Thoracic aorta (tissue), 2 donors: ENCODE measurements at regions not wholly inside any gene's neighbourhood (a gene's known extent, or its start where the extent isn't known, plus 50 kb on each side); places are given as distances from the start of the nearest gene placed in this dataset.

Experiments used
- ATAC-seq: fragments of 150-250 bp; one replicate; pipeline ENCODE4 v1.8.0; 2017; ENCODE audit warnings: low read depth; ENCODE audit not compliant: insufficient number of reproducible peaks, low FRiP score
- DNase-seq: peaks from one replicate; pipeline ENCODE4 v3.0.0-alpha.2; 2020; ENCODE audit warnings: low spot score
- H3K27ac ChIP-seq, 2 donors: fragments of 200-600 bp; sonication (generic); 1 replicate in 1 of 2; 2 replicates in 1 of 2; pipeline ENCODE4 v1.5.1; 2016; ENCODE audit warnings: mild to moderate bottlenecking in 2 of 2, moderate library complexity in 2 of 2
- H3K27me3 ChIP-seq: fragments of 200-600 bp; sonication (generic); replicated peaks from 2 replicates; pipeline ENCODE4 v1.6.0; 2016; ENCODE audit warnings: mild to moderate bottlenecking; ENCODE audit not compliant: insufficient read depth
- H3K36me3 ChIP-seq: fragments of 200-600 bp; sonication (generic); one replicate; pipeline ENCODE4 v1.5.1; 2016
- H3K4me1 ChIP-seq, 2 donors: fragments of 200-600 bp; sonication (generic); 1 replicate in 1 of 2; 2 replicates in 1 of 2; pipeline versions ENCODE4 v1.5.1 to v1.6.0; 2016; ENCODE audit warnings: low read depth in 2 of 2, mild to moderate bottlenecking in 1 of 2; ENCODE audit not compliant: control insufficient read depth in 1 of 2
- H3K4me3 ChIP-seq: fragments of 200-600 bp; sonication (generic); 2 replicates; pipeline ENCODE4 v1.5.1; 2016; ENCODE audit warnings: mild to moderate bottlenecking
- H3K9me3 ChIP-seq: fragments of 200-600 bp; sonication (generic); 2 replicates; pipeline ENCODE4 v1.5.1; 2016
- CTCF ChIP-seq: fragments of 200-600 bp; sonication (generic); IDR thresholded peaks from one replicate; pipeline ENCODE4 v1.5.1; 2019; ENCODE audit warnings: antibody characterized with exemption

GRCh38 chr6:25062070-25062811, 126.5 kb upstream of the RIPOR2 start:
- Histone ChIP-seq H3K27me3 (no peaks in the 10 kb centered on the region), H3K9me3 (no peaks in the 10 kb centered on the region), H3K36me3 (no peaks in the 10 kb centered on the region), H3K27ac (no peak overlapping the region), H3K4me3 (no peak overlapping the region), H3K4me1 (no peaks in the 10 kb centered on the region)
- no peak for ATAC-seq
- TF ChIP-seq CTCF: no peak
- DNase-seq: no peak

DNA sequence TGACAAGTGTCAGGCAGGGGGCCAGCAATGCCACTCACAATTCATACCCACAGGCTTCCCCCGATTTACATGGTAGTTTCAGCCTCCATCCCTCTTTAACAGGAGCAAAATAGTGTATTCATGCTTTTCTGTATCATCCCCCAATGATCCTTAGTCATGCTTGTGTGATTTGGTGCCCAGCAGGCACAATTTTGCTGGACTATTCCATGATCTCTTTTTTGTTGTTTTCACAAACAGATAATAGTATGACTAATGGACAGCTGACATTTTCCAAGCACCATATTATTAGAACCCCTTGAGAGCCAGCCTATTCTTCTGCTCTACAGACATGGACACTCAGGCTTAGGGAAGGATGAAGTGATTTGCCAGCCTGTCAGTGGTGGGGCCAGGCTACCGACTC, 128.2 kb upstream of the RIPOR2 start:
- no peaks in the 10 kb centered on the region for H3K36me3 ChIP-seq
- H3K27ac ChIP-seq: no peak overlapping the region
- TF ChIP-seq CTCF: no peak
- ATAC-seq (no peak), DNase-seq (no peak)
- H3K9me3 ChIP-seq: no peaks in the 10 kb centered on the region
- H3K4me3 ChIP-seq: no peak overlapping the region
- H3K4me1 ChIP-seq: no peaks in the 10 kb centered on the region
- no peaks in the 10 kb centered on the region for H3K27me3 ChIP-seq

DNA sequence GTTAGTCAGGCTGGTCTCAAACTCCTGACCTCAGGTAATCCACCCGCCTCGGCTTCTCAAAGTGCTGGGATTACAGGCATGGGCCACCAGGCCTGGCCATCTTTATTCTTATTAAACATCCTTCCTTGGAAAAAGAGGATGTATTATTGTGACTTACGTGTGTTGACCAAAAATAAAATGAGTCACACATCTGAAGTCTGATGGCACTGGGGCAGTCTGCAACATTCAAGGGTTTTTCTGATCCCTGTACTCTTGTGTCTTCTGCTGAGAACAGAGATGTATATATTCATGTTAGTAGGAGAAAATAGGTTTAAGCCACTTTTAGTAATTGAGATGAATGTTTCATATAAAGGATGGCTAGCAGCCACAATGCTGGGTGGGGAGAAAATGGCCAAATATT, 129.9 kb upstream of the RIPOR2 start:
- ATAC-seq (no peak), DNase-seq (no peak)
- Histone ChIP-seq H3K4me3 (no peak overlapping the region), H3K4me1 (no peaks in the 10 kb centered on the region), H3K27me3 (no peaks in the 10 kb centered on the region), H3K36me3 (no peaks in the 10 kb centered on the region), H3K9me3 (no peaks in the 10 kb centered on the region), H3K27ac (no peak overlapping the region)
- TF ChIP-seq CTCF: no peak

DNA sequence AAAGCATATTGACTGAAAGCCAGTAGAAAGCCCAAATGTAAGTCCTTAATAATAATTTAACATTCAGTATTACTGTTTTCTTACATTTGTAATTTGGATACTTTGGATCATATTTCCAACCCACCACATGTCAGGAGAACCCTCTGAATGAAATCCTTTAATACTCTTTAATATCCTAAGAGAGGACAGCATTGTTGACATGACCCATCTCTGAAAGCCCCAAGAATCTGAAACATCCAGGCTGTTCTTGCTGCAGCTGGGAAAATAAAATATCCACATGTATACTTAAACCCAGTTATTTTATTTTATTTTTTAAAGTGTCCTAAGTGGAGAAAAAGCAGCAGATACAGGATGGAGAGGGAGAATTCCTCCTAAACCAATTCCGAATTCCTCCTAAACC, 130.8 kb upstream of the RIPOR2 start:
- no peaks in the 10 kb centered on the region for H3K27me3 ChIP-seq
- no peaks in the 10 kb centered on the region for H3K4me1 ChIP-seq
- no peak for DNase-seq
- TF ChIP-seq CTCF: no peak
- no peaks in the 10 kb centered on the region for H3K36me3 ChIP-seq
- ATAC-seq: no peak
- no peak overlapping the region for H3K27ac ChIP-seq
- no peak overlapping the region for H3K4me3 ChIP-seq
- no peaks in the 10 kb centered on the region for H3K9me3 ChIP-seq

- H3K36me3 ChIP-seq: no peaks in the 10 kb centered on the region
- TF ChIP-seq CTCF: no peak
- no peak overlapping the region for H3K27ac ChIP-seq
- no peaks in the 10 kb centered on the region for H3K9me3 ChIP-seq
- no peaks in the 10 kb centered on the region for H3K4me1 ChIP-seq
- no peak for DNase-seq
- no peak for ATAC-seq
- H3K27me3 ChIP-seq: no peaks in the 10 kb centered on the region
- no peak overlapping the region for H3K4me3 ChIP-seq
Measured at GRCh38 chr6:25068866-25069265, 133.1 kb upstream of the RIPOR2 start.
